HCT116 (cell line): ENCODE measurements at regions not wholly inside any gene's neighbourhood (a gene's known extent, or its start where the extent isn't known, plus 50 kb on each side); places are given as distances from the start of the nearest gene placed in this dataset.

Source experiments
- CEBPB ChIP-seq: IDR thresholded peaks from 2 replicates; pipeline ENCODE4 v1.6.1; 2012; ENCODE audit warnings: low read depth
- CTCF ChIP-seq, 3 experiments: fragments of 200-600 bp in 1 of 3; sonication (generic) in 1 of 3; IDR thresholded peaks in 2 of 3; conservative IDR thresholded peaks in 1 of 3; 2 replicates each; pipeline ENCODE4 v1.5.1; 2012 to 2017; ENCODE audit warnings: low read depth in 2 of 3, low read length in 2 of 3, antibody characterized with exemption in 1 of 3, borderline replicate concordance in 1 of 3, control low read depth in 1 of 3, mild to moderate bottlenecking in 1 of 3, mixed read lengths in 1 of 3, mixed run types in 1 of 3, moderate library complexity in 1 of 3; ENCODE audit not compliant: insufficient read depth in 1 of 3
- EZH2phosphoT487 ChIP-seq: fragments of 200-600 bp; IDR thresholded peaks from 2 replicates; pipeline ENCODE4 v1.6.1; 2018; ENCODE audit warnings: antibody characterized with exemption, borderline replicate concordance
- JUND ChIP-seq: IDR thresholded peaks from 2 replicates; pipeline ENCODE4 v1.6.1; 2012
- POLR2AphosphoS5 ChIP-seq: IDR thresholded peaks from 2 replicates; pipeline ENCODE4 v1.6.1; 2011; ENCODE audit warnings: mild to moderate bottlenecking, low read depth, low read length, moderate library complexity
- SIN3A ChIP-seq: IDR thresholded peaks from 2 replicates; pipeline ENCODE4 v1.6.1; 2012; ENCODE audit warnings: low read depth
- YY1 ChIP-seq: IDR thresholded peaks from 2 replicates; pipeline ENCODE4 v1.6.1; 2011; ENCODE audit warnings: low read length, low read depth, moderate library complexity, mild to moderate bottlenecking; ENCODE audit not compliant: insufficient replicate concordance; ENCODE audit errors: extremely low read depth

GRCh38 chr3:106969596-106969995 lies 407.6 kb upstream of the CCDC54 start:
- TF ChIP-seq CEBPB (no peak), CTCF (IDR thresholded peaks at IDR 0.05 in 2 of 3, conservative IDR thresholded peaks at IDR 0.05 in 1 of 3; ENCODE audit: borderline replicate concordance in 1 of 3, insufficient read depth in 1 of 3, low read depth in 2 of 3, low read length in 2 of 3) (no peak), SIN3A (no peak), JUND (no peak), YY1 (no peak), EZH2phosphoT487 (no peak), POLR2AphosphoS5 (no peak)
